Inflammatory macrophage (primary cell): ENCODE measurements at regions not wholly inside any gene's neighbourhood (a gene's known extent, or its start where the extent isn't known, plus 50 kb on each side); places are given as distances from the start of the nearest gene placed in this dataset.
"Not testable (repeated sequence)": the region's sequence is repeated elsewhere in the genome, so short reads cannot be mapped to it uniquely, and the experiment has no call there.

ENCODE experiments used
- DNase-seq, 2 donors: peaks; one replicate each; pipeline ENCODE4 v3.0.0-alpha.2; 2020 to 2022

DNA sequence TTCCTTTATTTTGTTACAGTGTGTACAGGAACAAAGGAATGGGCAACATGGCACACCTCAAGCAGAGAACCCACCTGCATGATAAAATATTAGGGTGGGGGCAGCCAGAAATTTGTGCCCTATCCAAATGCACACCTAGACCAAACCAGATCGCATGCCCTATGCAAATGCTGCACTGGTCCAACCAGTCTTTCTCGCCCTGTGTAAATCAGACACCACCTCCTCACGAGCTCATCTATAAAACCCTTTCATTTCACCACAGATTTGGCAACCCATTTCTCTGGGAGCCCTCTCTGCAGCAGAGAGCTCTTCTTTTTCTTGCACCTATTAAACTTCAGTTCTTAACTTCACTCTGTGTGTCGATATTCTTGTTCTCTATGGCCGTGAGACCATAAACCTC is 1559.2 kb downstream of the SLITRK1 start:
- DNase-seq: no peak

DNA sequence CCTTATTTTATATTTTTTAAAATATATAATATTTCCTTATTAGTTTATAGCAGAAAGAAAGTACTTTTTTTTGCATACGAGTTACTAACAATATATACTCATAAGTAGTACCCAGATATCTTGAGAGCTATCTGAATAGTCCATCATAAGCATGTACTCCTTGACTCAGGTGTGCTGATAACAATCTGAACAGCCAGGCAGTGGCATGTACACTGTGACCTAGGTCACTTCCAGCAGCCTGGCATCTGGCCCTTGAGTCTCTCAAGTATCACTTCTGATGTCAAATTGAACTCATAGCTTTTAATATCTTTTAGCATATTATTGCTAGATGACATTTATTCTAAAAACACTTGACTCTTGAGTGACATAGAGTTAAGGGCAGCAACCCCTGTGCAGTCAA is 1576.7 kb downstream of the SLITRK1 start:
- no peak for DNase-seq

DNA sequence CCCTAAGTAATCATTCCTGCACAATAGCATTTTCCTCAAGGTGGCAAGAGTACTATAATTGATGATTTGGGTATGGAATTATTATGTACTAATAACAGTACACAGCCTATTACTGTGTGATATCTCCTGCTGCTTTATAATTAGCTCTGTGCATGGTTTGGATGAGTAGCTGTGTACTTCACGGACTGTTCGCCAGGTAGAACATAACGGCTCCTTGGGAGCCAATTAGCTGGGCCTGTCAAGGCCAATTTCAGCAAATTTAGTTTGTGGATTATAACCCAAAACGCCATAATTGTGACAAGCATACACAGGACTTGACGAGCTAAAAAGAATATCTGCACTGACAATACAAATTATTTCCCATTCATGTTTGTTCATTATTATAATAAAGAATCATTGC is 1584.2 kb downstream of the SLITRK1 start:
- DNase-seq: no peak

DNA sequence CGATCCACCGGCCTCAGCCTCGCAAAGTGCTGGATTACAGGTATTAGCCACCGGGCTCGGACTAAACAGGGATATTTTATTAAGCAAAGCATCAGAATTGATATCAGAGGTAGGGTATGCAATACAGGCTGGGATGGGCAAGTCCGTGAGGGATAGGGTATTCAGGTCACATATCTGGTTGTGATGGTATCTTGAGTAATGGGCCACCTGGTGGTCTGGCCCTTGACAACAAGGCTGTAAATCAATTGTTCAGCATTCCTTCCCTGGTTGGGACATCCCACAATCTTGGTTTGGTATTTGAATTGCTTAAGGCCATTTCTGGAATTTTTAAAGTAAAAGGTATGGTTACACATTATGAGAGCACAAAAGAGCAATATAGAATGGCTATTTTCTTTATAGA is 1588.0 kb downstream of the SLITRK1 start:
- DNase-seq: no peak

DNA sequence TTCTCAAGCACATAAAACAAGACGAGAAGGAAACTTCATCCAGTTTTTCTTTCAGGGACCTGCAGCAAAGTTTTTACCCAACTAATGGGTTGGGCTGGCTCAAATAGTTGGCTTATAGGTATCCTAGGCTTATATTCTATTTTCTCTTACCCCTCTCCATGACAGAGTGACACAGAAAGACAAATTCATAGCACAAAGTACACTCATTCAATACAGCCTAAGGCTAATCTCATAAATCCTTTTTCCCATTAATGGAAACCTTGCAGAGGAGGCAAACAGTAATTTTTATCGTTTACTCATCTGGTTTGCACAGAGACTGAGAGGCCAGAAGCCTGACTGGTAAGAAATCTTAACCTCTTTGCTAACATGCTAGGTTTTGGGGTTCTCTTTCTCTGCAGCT is 1589.9 kb downstream of the SLITRK1 start:
- DNase-seq: no peak

DNA sequence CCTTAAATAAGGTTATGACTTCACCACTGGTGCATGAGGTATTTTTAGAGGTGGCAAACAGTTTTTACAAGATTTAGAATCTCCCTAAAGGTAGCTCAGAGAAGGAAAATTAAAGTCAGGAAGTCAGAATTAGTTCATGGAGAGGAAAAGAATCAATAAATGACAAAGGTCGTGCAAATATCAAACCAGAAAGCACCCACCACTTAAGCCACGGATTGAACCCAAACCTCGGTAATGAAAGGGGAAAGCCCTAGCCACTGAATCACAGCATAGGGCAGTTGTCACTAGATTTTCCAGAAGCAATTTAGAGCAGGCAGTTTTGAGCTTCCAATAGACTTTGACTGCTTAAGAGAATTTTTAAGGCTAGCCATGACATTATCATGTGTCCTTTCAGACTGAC is 1590.4 kb downstream of the SLITRK1 start:
- DNase-seq: no peak

DNA sequence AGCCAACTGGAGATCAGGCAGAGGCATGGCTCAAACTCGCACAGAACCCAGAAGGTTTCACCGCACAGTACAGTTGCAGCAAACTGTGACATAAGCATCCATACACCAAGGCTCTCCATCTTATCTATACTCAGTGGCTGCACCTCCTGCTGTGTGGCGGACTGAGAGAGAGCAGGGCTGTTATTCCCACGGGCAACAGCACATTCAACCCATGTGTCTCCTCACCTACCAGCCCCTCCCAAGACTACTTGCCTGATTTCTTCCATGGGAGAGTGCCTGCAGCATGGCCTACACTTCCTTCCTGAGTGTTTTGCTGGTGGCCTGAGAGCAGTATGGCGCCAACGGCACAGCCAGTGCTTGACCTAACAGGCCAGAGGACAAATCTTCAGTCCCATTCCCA is 1606.6 kb downstream of the SLITRK1 start:
- no peak for DNase-seq

DNA sequence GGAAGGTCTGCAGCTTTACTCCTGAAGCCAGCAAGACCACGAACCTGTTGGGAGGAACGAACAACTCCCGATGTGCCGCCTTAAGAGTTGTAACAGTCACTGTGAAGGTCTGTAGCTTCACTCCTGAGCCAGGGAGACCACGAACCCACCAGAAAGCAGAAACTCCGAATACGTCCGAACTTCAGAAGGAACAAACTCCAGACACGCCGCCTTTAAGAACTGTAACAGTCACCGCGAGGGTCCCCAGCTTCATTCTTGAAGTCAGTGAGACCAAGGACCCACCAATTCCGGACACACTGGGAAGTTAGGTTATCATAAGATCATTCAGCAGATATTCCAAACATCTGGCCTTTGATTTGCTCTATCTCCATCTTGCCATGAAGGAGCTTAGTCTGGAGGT is 1623.0 kb downstream of the SLITRK1 start:
- no peak for DNase-seq

DNA sequence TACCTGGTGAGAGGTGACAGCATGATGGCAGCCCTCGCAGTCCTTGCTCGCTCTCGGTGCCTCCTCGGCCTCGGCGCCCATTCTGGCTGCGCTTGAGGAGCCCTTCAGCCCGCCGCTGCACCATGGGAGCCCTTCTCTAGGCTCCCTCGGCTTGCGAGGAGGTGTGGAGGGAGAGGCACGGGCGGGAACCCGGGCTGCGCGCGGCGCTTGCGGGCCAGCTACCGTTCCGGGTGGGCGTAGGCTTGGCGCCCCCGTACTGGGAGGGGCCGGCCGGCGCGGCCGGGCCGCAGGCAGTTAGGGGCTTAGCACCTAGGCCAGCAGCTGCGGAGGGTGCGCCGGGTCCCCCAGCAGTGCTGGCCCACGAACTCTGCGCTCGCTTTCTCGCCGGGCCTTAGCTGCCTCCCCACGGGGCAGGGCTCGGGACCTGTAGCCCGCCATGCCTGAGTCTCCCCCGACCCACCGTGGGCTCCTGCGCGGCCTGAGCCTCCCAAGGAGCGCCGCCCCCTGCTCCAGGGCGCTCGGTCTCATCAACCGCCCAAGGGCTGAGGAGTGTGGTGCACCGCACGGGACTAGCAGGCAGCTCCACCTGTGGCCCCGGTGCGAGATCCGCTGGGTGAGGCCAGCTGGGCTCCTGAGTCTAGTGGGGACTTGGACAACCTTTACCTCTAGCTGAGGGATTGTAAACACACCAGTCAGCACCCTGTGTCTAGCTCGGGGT is 1624.3 kb downstream of the SLITRK1 start:
- no peak for DNase-seq

DNA sequence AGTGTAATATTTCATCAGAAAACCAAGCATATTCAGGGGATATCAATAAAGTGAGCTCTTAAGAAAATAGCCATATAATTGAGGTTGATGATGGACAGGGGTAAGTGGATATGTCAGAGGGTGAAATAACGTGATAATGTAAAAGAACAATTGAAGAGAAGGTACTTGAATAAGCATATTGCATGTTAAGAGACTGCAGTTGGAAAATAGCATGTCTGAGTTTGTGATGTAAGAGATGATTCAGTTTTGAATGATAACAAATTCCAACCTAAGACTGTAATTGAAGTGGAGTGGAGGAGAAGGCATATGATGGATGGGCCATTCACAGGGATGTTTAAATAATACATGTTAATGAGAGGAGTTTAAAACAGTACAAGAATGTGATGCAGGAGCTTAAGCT is 1633.5 kb downstream of the SLITRK1 start:
- no peak for DNase-seq

DNA sequence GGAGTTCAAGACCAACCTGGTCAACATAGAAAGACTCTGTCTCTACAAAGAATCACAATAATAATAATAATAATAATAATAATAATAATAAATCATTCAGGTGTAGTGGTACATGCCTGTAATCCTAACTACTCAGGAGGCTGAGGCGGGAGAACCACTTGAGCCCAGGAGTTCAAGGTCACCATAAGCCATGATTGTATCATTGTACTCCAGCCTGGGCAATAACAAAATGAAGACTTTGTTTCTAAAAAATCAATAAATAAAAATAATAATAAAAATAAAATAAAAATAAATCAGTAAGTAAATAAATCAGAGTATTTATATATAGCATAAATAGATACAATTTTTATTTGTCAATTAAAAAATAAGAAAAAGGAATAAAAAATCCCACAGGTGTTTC is 1636.4 kb downstream of the SLITRK1 start:
- DNase-seq: no peak

DNA sequence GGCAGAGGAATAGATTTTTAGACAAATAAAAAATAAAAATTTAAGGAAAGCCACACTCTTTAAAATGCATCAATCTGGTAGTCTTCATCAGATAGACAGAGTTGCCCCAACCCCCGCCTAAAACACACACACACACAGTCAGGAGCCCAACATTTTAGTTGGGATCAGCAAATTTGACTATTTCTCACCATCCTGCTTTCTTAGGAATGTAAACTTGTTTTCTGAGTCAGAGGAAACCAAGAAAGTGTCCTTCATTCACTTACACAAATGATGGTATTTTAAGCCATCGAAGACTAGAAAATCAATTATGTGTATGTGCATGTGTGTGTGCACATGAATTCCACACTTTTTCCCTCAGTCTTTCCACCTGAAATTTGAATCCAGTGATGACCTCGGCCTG is 1657.5 kb downstream of the SLITRK1 start:
- DNase-seq: no peak

DNA sequence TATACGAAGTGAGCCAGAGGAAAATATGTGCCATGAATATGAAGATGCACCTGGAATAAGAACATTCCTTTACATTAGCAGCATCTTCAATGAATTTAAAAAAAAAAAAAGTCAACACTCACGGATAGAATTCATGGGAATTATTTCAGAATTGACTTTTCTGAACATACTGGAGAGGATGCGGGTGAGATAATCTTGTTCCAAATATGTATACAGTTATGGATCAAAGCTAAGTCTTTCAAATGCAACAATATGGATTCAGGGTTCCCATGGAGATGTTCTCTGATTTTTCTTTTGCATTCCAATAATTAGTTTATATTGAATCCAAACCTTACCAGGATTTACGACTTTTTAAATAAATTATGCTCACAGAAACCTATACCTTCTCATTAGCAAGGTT is 1660.7 kb downstream of the SLITRK1 start:
- DNase-seq: no peak

DNA sequence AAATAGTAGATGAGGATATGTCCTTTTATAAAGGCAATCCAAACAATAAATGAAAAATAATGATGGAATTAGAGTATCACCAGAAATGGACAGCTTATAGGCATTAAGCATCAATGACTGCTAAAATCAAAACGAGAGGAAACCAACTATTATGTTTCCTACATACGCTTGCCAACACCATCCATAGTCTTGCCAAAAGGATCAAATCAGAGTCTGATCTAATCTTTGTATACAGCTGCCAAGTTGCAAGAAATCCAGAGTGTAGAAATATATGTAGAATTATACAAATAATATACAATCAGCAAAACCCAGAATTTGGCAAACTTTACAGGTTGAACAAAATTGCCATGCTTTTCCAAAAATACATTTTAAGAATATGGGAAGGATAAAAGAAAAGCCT is 1661.6 kb downstream of the SLITRK1 start:
- no peak for DNase-seq

DNA sequence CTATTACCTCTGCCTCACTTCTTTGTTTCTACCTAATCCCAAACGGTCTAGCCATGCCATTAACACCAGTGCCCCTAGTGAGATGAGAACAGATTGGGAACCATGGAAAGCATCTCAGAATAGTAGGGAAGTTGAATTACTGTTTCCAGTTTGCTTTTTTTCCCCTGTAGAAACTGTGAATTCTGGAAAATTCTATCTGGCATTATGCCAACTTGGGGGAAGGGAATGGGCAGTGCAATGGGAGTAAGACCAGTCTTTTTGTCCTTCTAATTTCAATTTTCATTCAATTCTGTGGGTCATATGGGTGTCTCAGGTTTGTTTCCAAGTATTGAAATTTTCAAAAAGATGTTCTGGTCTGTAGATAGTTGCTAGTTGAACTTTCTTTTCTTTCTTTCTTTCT is 1666.1 kb downstream of the SLITRK1 start:
- no peak for DNase-seq

DNA sequence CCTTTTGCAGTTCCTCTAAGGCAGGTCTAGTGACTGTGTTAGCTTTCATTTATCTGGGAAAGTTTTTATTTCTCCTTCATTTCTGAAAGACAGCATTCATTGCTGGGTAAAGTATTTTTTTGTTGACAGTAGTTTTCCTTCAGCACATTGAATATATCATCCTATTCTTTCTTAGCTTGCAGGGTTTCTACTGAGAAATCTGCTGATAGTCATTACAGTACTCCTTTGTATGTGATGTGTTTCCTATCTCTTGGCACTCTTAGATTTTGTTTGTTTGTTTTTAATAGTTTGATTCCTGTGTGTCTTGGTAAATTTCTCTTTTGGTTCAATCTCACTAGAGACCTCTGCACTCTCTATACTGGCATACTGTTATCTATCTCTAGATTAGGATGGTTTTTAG is 1667.9 kb downstream of the SLITRK1 start:
- DNase-seq: no peak

DNA sequence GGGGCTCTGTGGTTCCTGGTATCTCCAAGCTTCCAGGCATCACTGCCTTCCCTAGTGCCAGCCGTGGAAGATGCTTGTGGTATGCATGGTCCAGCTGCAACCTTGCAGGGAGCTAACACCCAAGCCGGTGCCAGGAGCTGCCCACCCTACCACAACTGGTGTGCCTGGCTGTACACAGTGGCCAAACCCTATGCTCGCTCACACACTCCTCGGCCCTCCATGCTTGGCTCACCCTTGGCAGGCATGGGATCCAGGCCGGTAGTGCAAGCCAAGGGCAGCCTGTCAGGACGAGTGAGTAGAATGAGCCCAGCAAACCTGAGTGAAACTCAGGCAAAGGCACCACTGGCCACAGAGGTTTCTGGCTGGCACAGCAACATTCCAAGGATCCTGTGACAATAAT is 1676.0 kb downstream of the SLITRK1 start:
- no peak for DNase-seq

DNA sequence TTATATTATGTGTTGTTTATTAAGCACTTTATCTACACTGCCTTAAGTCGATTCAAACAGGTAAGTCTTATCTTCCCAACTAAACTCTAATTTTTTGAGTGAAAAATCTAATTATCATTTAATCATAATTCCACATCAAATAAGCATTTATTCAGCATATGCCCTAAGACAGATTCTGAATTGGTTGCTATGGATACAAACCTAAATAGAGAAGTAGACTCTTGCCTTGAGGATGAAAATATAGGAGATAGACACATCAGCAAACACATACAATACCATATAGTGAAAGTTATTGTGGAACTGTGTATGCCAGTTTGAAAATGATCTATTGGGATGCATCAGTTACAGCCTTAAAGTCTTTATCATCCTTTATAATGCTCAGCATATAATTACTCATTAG is 1679.9 kb downstream of the SLITRK1 start:
- DNase-seq: no peak

DNA sequence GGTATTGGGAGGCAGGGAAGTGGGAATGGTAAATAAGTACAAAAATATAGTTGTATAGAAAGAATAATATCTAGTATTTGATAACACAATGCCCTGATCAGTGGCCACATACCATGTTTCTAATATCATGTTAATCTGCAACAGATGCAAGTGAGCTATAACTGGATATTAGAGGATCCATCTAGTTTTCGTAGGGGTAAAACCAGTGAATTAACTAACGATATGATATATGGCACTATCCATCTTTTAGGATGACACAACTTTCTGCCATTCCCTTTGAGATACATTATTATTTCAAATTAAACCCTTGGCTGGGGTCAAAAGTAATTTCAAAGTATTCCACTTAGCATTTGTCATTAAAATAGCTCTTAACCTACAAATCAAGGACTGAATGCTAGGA is 1686.2 kb downstream of the SLITRK1 start:
- no peak for DNase-seq

DNA sequence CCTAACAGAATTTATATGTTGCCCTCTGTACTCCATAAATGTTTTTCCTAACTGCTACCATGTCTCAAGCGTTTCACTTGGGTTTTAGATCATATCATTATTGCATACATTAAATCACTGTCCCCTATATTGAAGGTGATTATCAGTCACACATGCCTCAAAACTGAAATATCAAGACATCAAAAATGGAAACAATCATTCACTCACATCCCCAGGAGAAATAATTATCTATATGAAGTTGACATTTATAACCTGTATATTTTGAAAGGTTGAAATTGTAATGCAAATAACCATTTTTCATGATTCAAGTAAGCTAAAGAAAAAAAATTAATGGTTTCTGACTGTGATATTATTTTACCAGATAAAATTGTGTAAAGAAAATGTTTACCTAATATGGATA is 1695.0 kb downstream of the SLITRK1 start:
- no peak for DNase-seq

DNA sequence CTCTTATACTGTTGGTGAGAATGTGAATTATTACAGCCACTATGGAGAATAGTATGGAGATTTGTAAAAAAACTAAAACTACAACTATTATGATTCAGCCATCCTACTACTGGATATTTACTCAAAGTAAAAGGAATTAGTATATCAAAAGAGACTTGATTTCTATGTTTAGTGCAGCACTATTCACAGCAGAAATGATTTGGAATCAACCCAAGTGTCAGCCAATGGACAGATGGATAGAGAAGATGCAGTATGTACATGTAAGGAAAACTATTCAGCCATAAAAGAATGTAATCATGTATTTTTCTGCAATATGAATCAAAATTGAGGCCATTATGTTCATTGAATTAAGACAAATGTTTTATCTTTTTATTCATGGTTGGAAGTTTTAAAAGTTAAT is 1705.5 kb downstream of the SLITRK1 start:
- DNase-seq: no peak

DNA sequence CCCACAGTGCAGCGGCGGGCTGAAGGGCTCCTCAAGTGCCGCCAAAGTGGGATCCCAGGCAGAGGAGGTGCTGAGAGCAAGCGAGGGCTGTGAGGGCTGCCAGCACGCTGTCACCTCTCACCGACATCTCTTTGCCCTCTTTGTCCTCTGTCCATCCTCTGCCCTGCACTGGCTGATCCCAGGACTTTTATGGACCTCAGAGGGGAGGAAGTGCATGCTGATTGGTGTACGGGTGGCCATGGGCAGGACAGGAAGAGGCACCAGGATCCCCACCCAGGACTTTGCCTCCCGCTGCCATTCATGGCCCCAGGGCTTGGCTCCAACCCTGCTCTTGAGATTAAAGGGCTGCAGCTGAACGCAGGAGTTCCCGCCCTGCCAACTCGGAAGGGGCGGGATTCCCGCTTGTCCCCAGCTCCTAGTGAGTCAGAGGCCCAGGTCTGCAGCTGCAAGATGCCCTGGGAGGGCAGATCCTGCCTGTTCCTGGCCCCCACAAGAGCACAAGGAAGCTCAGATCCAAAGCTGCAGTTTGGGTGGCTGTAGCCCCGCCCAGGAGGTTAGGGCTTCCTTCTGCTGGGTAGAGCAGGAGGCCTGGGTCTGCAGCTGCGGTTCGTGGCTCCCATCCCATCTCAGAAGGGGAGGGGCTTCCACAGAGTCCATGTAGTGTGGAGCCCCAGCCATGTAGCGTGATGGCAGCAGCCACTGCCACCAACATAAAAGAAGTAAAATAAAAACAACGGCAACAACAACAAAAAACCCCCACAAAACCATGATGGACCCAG is 1716.7 kb downstream of the SLITRK1 start:
- no peak for DNase-seq

DNA sequence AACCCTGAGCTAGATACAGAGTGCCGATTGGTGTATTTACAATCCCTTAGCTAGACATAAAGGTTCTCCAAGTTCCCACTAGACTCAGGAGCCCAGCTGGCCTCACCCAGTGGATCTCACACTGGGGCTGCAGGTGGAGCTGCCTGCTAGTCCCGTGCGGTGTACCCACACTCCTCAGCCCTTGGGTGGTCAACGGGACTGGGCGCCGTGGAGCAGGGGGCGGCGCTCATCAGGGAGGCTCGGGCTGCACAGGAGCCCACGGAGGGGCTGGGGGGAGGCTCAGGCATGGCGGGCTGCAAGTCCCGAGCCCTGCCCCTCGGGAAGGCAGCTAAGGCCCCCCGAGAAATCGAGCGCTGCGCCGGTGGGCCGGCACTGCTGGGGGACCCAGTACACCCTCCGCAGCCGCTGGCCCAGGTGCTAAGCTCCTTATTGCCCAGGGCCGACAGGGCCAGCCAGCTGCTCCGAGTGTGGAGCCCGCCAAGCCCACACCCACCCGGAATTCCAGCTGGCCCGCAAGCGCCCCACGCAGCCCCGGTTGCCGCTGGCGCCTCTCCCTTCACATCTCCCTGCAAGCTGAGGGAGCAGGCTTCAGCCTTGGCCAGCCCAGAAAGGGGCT is 1717.4 kb downstream of the SLITRK1 start:
- DNase-seq: not testable (repeated sequence)

DNA sequence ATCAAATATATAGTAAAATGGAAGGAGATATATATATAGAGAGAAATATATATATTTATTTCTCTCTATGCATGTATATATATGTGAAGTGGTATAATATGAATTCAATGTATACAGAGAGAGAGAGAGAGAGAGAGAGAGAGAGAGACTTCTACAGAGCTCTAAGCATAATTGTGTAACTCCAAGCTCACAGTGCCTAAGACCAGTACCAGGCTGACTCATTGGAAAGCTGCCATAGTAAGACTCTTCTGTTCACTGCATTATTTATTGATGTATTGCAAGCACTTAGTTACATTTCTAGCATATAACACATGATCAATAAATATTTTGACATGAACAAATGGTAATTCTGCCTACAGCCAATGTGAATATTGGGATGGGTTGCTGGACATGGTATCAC is 1734.7 kb downstream of the SLITRK1 start:
- no peak for DNase-seq
